ENCODE measurements at regions not wholly inside any gene's neighbourhood (a gene's known extent, or its start where the extent isn't known, plus 50 kb on each side); places are given as distances from the start of the nearest gene placed in this dataset.
"Not testable (repeated sequence)": the region's sequence is repeated elsewhere in the genome, so short reads cannot be mapped to it uniquely, and the experiment has no call there.

DNA sequence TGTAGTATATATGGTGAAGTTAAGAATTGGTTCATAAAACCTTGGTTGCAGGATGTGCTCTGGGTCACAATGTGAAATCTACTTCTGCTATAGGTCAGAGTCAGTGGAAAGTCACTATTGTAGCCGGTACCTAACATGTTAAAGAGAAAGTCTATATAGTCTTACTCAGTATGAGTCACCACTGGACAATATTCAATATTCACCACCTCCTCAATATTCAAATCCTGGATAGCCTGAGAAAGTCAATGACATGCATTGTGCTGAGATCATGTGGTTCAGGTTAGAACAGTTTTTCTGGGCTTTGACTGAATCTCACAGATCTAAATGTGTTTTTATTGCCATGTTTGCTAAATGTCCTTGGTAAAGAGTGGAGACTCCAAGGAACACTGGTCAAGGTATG, 108.8 kb downstream of the HMHB1 start:
- no peak for DNase-seq (ENCODE audit: low spot score in 2 of 2)
- Histone ChIP-seq H3K27me3 (ENCODE audit: low read depth) (no peaks in the 10 kb centered on the region), H3K36me3 (replicated peaks) (no peaks in the 10 kb centered on the region), H3K9me3 (no peaks in the 10 kb centered on the region), H3K4me3 (no peak overlapping the region), H3K4me1 (no peaks in the 10 kb centered on the region)
- in situ Hi-C loops (cut with MboI; ENCODE audit: low sequenced_read_pairs), result no loop called here

DNA sequence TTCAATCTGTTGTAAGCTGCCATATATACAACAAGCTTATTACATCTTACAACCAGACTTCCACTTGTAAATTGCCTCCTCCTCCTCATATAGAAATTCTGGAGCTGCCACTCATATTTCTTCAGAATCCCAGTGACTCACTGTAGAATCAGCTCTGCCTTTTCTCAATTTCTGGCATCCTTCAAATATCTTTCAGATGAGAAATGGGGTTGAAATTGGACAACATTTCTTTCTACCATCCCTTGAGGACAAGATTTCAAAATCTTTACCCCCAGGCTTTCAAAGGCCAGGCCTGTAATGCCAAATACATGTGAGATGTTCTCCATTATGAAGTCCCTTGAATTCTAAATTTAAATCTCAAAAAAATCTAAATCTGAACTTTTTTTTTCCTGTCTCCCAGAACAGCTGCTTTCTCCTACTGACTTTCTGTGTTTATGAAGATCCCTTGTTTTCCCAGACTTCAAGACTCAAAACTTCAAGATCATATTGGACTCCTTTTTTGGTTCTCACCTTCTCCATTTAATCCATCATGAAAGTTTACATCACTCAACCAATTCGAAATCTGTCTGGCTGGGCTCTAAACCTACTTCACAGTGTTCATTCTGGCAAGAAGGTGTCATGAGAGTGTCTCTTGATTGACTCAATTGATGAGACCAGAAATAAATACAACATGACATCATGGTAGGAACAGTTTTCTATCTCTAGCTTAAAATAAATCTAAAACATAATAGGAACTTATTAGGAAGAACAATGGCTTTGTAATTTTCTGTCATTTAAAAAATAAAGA, 109.8 kb downstream of the HMHB1 start:
- no peaks in the 10 kb centered on the region for H3K36me3 ChIP-seq (replicated peaks)
- H3K27me3 ChIP-seq (ENCODE audit: low read depth), result no peaks in the 10 kb centered on the region
- in situ Hi-C loops (cut with MboI; ENCODE audit: low sequenced_read_pairs), result no loop called here

DNA sequence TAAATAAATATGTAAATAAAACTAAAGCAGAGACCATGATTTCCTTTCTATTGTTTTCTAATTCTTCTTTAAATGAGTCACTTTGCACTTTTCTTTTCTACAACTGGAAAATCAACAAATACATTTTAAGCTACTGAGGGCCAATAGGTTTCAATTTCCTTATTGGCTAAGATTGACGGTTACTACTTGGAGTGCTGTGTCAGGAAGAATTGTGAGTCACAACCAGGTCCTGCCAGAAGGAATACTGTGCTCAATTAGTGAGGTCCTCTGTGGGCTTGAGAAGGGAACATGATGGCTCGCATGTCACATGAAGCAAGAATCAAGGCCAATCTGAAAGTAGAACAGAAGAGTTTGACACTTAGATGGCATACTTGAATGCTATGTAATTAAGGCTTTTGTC, 110.8 kb downstream of the HMHB1 start:
- H3K36me3 ChIP-seq (replicated peaks), result no peaks in the 10 kb centered on the region
- H3K9me3 ChIP-seq, result no peaks in the 10 kb centered on the region
- no peaks in the 10 kb centered on the region for H3K4me1 ChIP-seq
- in situ Hi-C loops (cut with MboI; ENCODE audit: low sequenced_read_pairs), result no loop called here
- H3K27me3 ChIP-seq (ENCODE audit: low read depth), result no peaks in the 10 kb centered on the region
- DNase-seq (ENCODE audit: low spot score in 2 of 2), result no peak
- no peak overlapping the region for H3K4me3 ChIP-seq

More for the DNA sequence above, 109.8 kb downstream of the HMHB1 start:
- no peaks in the 10 kb centered on the region for H3K9me3 ChIP-seq
- H3K4me1 ChIP-seq, result no peaks in the 10 kb centered on the region
- no peak for DNase-seq (ENCODE audit: low spot score in 2 of 2)
- H3K4me3 ChIP-seq, result no peak overlapping the region

DNA sequence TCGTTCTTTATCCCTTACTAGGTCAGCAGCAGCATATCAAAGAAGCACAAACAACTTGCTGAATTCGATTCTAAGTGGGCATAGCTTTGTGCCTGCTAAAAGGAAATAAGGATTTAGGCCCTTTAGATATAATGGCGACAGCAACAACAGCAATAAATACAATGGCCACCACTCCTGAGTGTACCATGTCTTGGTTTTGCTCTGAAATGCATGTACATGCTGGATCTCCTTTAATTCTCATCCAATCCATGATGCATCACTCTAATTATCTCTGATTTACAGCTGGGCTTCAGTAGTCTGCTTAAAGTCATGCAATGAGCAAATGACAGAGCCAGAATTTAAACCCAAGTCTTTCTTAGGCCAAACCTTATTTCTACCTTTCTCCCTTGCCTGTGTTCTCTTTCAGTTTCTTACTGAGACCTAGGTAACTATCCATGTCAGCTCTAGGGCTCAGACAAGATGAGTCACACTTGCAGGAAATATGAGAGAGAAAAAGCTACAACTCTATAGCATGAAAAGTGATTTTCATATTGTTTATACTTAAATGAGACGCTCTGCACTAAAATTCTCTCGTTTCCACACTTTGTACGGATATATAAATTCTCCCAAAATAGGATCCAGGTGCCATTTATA, 111.8 kb downstream of the HMHB1 start:
- in situ Hi-C loops (cut with MboI; ENCODE audit: low sequenced_read_pairs), result no loop called here
- Histone ChIP-seq H3K4me1 (no peaks in the 10 kb centered on the region), H3K27me3 (ENCODE audit: low read depth) (no peaks in the 10 kb centered on the region), H3K36me3 (replicated peaks) (no peaks in the 10 kb centered on the region), H3K4me3 (no peak overlapping the region), H3K9me3 (no peaks in the 10 kb centered on the region)
- no peak for DNase-seq (ENCODE audit: low spot score in 2 of 2)

DNA sequence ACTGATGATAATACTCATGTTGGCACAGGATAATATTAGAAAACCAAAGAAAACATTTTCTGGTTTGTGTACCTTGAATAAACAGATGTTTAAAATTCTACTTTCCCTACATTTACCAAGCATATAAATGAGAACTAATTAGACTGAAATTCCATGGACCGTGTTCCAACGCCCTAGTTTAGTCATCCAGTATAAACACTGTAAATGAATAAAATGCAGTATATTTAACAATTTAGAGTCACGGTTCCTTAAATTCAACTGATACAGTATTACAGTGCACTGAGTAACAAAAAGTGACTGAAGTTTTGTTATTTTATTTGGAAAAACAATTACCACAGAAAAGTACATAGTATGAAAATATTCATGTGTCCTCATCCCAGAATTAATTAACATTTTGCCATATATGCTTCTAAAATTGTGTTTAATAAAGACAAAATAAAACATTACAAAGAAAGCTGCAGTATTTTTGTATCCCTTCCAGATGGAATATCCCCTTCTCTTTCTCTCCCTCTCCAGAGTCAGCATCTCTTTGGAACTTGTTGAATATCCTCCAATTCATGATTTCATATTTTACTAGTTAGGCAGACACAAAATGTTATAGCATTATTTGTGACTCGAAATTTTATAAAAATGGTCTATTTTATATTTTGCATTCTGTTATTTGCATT, 112.5 kb downstream of the HMHB1 start:
- no peaks in the 10 kb centered on the region for H3K4me1 ChIP-seq
- H3K4me3 ChIP-seq, result no peak overlapping the region
- H3K9me3 ChIP-seq, result no peaks in the 10 kb centered on the region
- in situ Hi-C loops (cut with MboI; ENCODE audit: low sequenced_read_pairs), result no loop called here
- no peaks in the 10 kb centered on the region for H3K27me3 ChIP-seq (ENCODE audit: low read depth)
- no peaks in the 10 kb centered on the region for H3K36me3 ChIP-seq (replicated peaks)
- DNase-seq (ENCODE audit: low spot score in 2 of 2), result no peak

DNA sequence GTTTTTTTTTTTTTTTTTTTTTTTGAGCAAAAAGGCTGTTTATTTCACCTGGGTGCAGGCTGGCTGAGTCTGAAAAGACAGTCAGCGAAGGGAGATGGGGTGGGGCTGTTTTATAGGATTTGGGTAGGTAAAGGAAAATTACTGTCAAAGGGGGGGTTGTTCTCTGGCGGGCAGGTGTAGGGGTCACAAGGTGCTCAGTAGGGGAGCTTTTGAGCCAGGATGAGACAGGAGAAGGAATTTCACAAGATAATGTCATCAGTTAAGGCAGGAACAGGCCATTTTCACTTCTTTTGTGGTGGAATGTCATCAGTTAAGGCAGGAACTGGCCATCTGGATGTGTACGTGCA, 113.0 kb downstream of the HMHB1 start:
- H3K4me1 ChIP-seq; in situ Hi-C loops (cut with MboI; ENCODE audit: low sequenced_read_pairs): not testable (repeated sequence)

DNA sequence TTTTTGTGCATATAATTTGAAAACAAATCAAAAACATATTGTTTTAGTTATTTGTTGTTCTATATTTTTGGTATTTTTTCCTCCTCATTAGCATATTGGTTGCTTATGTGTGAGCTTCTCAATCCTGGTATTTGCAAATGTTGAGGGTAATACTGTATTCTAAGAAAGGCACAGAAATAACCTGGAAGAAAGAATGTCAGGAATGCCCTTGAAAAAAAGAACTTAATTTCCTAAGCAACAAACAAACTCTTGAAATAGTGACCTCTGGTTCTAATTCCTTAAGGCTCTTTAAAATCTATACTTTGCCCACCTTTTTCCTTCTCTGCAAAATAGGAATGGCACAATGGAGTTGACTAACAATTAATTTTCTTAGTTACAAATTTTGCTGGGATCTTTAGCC, 117.5 kb downstream of the HMHB1 start:
- no peaks in the 10 kb centered on the region for H3K36me3 ChIP-seq (replicated peaks)
- H3K9me3 ChIP-seq, result no peaks in the 10 kb centered on the region
- H3K4me1 ChIP-seq, result no peaks in the 10 kb centered on the region
- DNase-seq (ENCODE audit: low spot score in 2 of 2), result no peak
- no peak overlapping the region for H3K4me3 ChIP-seq
- no peaks in the 10 kb centered on the region for H3K27me3 ChIP-seq (ENCODE audit: low read depth)
- in situ Hi-C loops (cut with MboI; ENCODE audit: low sequenced_read_pairs), result no loop called here

More for the DNA sequence above, 113.0 kb downstream of the HMHB1 start:
- DNase-seq (ENCODE audit: low spot score in 2 of 2); H3K9me3 ChIP-seq; H3K36me3 ChIP-seq (replicated peaks); H3K27me3 ChIP-seq (ENCODE audit: low read depth); H3K4me3 ChIP-seq: not testable (repeated sequence)

DNA sequence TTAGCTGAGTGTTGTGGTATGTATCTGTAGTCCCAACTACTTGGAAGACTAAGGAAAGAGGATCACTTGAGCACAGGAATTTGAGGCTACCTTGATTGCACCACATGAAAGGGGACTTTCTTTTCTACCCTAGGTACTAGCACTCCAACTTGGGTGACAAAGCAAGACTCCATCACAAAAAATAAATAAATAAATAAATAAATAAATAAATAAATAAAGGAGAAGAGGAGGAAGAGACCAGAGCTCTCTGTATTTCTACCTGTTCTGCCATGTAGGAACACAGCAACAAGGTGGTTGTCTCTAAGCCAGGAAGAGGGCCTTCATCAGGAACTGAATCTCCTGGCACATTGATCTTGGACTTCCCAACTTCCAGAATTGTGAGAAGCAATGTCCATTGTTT, 118.6 kb downstream of the HMHB1 start:
- no peak overlapping the region for H3K4me3 ChIP-seq
- H3K27me3 ChIP-seq (ENCODE audit: low read depth), result no peaks in the 10 kb centered on the region
- H3K4me1 ChIP-seq, result no peaks in the 10 kb centered on the region
- DNase-seq (ENCODE audit: low spot score in 2 of 2), result no peak
- in situ Hi-C loops (cut with MboI; ENCODE audit: low sequenced_read_pairs), result no loop called here
- H3K36me3 ChIP-seq (replicated peaks), result no peaks in the 10 kb centered on the region
- no peaks in the 10 kb centered on the region for H3K9me3 ChIP-seq

DNA sequence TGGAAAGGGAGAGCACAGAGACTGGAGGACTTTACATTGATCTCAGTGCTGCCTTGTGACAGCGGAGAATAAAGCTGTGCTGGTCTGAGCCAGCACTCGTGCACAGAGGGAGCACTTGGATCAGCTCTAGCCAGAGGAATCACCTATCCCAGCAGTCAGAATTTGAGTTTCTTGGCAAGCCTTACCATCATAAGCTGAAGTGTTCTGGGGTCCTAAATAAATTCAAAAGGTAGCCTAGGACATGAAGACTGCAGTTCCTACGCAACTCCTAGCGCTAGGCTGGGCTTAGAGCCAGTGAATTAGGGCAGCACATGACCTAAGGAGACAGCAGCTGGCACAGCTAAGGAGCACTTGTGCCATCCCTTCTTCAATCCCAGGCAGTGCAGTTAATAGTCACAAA, 119.5 kb downstream of the HMHB1 start:
- H3K4me3 ChIP-seq, result no peak overlapping the region
- no peaks in the 10 kb centered on the region for H3K9me3 ChIP-seq
- H3K4me1 ChIP-seq, result no peaks in the 10 kb centered on the region
- no peaks in the 10 kb centered on the region for H3K36me3 ChIP-seq (replicated peaks)
- no peak for DNase-seq (ENCODE audit: low spot score in 2 of 2)
- in situ Hi-C loops (cut with MboI; ENCODE audit: low sequenced_read_pairs), result no loop called here
- H3K27me3 ChIP-seq (ENCODE audit: low read depth), result no peaks in the 10 kb centered on the region

DNA sequence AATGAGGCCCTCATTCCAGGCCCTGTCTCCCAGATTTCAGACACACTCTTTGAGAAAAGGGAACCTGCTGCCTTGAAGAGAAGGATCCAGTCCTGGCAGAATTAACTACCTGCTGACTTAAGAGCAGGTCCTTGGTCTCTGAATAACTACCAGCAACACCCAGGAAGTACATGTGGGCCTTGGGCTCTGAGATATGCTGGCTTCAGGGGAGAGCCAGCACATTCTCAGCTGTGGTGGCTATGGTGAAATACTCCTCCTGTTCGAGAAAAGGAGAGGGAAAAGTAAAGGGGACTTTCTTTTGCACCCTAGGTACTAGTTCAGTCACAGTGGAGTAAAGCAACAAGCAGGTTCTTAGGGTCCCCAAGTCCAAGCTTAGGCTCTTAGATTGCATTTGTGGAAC, 120.0 kb downstream of the HMHB1 start:
- in situ Hi-C loops (cut with MboI; ENCODE audit: low sequenced_read_pairs), result no loop called here

DNA sequence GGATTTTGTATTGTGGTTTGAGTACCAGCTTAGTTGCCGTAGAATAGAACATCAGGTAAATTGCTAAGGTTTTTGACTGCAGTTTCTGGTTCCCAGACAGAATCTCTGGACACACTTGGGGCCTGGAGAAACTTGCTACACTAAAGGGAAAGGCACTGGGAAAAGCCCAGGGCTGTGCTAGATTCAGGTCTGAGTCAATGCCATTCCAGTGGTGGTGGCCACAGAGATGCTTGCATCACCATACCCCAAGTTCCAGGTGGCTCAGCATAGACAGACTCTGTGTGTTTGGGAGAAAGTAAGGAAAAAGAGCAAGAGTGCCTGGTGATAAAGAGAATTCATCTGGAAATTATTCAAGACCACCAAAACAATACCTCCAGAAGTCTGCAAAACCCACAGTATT, 120.6 kb downstream of the HMHB1 start:
- no peaks in the 10 kb centered on the region for H3K36me3 ChIP-seq (replicated peaks)
- H3K9me3 ChIP-seq, result no peaks in the 10 kb centered on the region
- no peak for DNase-seq (ENCODE audit: low spot score in 2 of 2)
- no peaks in the 10 kb centered on the region for H3K4me1 ChIP-seq
- H3K4me3 ChIP-seq, result no peak overlapping the region
- H3K27me3 ChIP-seq (ENCODE audit: low read depth), result no peaks in the 10 kb centered on the region
- in situ Hi-C loops (cut with MboI; ENCODE audit: low sequenced_read_pairs), result no loop called here

More for the DNA sequence above, 120.0 kb downstream of the HMHB1 start:
- DNase-seq (ENCODE audit: low spot score in 2 of 2), result no peak
- Histone ChIP-seq H3K4me3 (no peak overlapping the region), H3K9me3 (no peaks in the 10 kb centered on the region), H3K27me3 (ENCODE audit: low read depth) (no peaks in the 10 kb centered on the region), H3K36me3 (replicated peaks) (no peaks in the 10 kb centered on the region), H3K4me1 (no peaks in the 10 kb centered on the region)

DNA sequence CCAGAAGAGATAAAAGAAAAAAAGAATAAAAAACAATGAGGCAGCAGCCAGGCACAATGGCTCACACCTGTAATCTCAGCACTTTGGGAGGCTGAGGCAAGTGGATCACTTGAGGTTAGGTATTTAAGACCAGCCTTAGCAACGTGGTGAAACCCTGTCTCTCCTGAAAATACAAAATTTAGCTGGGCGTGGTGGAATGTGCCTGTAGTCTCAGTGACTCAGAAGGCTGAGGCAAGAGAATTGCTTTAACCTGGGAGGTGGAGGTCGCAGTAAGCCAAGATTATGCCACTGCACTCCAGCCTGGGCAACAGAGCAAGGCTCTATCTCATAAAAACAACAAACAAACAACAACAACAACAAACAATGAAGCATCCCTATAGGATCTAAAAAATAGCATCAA, 121.5 kb downstream of the HMHB1 start:
- in situ Hi-C loops (cut with MboI; ENCODE audit: low sequenced_read_pairs), result no loop called here
- Histone ChIP-seq H3K9me3 (no peaks in the 10 kb centered on the region), H3K4me3 (no peak overlapping the region), H3K36me3 (replicated peaks) (no peaks in the 10 kb centered on the region), H3K27me3 (ENCODE audit: low read depth) (no peaks in the 10 kb centered on the region), H3K4me1 (no peaks in the 10 kb centered on the region)
- DNase-seq (ENCODE audit: low spot score in 2 of 2), result no peak

DNA sequence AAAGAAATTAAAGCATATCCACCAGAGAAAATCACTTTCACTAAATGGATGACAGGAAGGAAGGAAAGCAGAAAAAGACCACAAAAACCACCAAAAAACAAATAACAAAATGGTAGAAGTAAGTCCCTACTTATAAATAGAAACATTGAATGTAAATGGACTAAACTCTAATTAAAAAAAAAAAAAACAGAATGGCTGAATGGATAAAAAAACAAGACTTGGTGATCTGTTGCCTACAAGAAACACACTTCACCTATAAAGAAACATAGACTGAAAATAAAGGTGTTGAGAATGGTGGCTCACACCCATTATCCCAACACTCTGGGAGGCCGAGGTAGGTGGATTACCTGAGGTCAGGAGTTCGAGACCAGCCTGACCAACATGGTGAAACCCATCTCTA, 122.9 kb downstream of the HMHB1 start:
- in situ Hi-C loops (cut with MboI; ENCODE audit: low sequenced_read_pairs), result no loop called here
- no peaks in the 10 kb centered on the region for H3K27me3 ChIP-seq (ENCODE audit: low read depth)

DNA sequence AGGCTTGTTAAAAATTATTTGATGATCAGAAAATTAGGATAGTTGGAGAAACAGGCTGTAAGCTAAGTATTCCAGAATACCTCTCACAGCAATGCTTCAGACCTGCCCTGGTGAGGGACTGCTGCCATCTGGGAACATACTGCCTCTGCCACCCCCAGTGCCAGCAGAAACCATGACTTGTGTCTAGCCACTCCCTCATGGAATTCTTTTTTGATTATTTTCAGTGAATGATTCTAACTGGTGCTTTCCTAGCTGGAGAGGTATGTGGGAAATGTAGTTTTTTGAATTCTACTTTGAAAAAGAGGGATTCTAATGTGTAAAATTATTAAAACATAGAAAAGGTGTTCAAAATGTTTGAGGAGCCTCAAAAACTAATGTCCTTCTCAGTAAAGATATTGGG, 126.3 kb downstream of the HMHB1 start:
- H3K36me3 ChIP-seq (replicated peaks), result no peaks in the 10 kb centered on the region
- H3K9me3 ChIP-seq, result no peaks in the 10 kb centered on the region
- no peaks in the 10 kb centered on the region for H3K27me3 ChIP-seq (ENCODE audit: low read depth)
- DNase-seq (ENCODE audit: low spot score in 2 of 2), result no peak
- H3K4me1 ChIP-seq, result no peaks in the 10 kb centered on the region
- H3K4me3 ChIP-seq, result no peak overlapping the region
- in situ Hi-C loops (cut with MboI; ENCODE audit: low sequenced_read_pairs), result no loop called here

More for the DNA sequence above, 122.9 kb downstream of the HMHB1 start:
- H3K9me3 ChIP-seq, result no peaks in the 10 kb centered on the region
- H3K36me3 ChIP-seq (replicated peaks), result no peaks in the 10 kb centered on the region
- H3K4me1 ChIP-seq, result no peaks in the 10 kb centered on the region
- no peak overlapping the region for H3K4me3 ChIP-seq
- no peak for DNase-seq (ENCODE audit: low spot score in 2 of 2)
